ENCODE measurements at regions not wholly inside any gene's neighbourhood (a gene's known extent, or its start where the extent isn't known, plus 50 kb on each side); places are given as distances from the start of the nearest gene placed in this dataset.

GRCh38 chr1:55828044-55828443, 612.9 kb upstream of the USP24 start:
- H3K9me3 Mint-ChIP-seq (ENCODE audit: unreplicated experiment) = no peaks in the 10 kb centered on the region
- no peak overlapping the region for H3K4me3 Mint-ChIP-seq (ENCODE audit: unreplicated experiment)
- ChIA-PET POLR2A (no interaction called here), CTCF (interaction anchor here (0.7 kb wide), 1 partner anchor 454 kb away, joined by 3 read pairs; no protein-coding TSS in a partner anchor)
- H3K27me3 Mint-ChIP-seq (ENCODE audit: insufficient read depth, unreplicated experiment) = no peaks in the 10 kb centered on the region
- no TSS peak for BruUV-seq (replicated peaks)
- TF ChIP-seq CTCF (IDR thresholded peaks at IDR 0.05; ENCODE audit: unreplicated experiment) = no peak
- H3K4me1 Mint-ChIP-seq (ENCODE audit: insufficient read depth, unreplicated experiment) = peaks cover 23% of the 10 kb centered on the region
- DNase-seq (ENCODE audit: unreplicated experiment) = peak; percentile 79
- intact Hi-C loops (cut with micrococcal nuclease) = loop anchor here (10.0 kb wide), 1 partner anchor 103 kb away; no protein-coding TSS in a partner anchor
- peaks cover 4% of the 10 kb centered on the region for H3K36me3 Mint-ChIP-seq (ENCODE audit: insufficient read depth, unreplicated experiment)
- H3K27ac Mint-ChIP-seq (ENCODE audit: low read depth, unreplicated experiment) = peak overlapping the region; percentile 83

- POLR2A ChIA-PET = no interaction called here
- H3K27me3 Mint-ChIP-seq (ENCODE audit: insufficient read depth, unreplicated experiment) = no peaks in the 10 kb centered on the region
- DNase-seq (ENCODE audit: unreplicated experiment) = peak; percentile 93
- peaks cover 4% of the 10 kb centered on the region for H3K36me3 Mint-ChIP-seq (ENCODE audit: insufficient read depth, unreplicated experiment)
- TF ChIP-seq CTCF (IDR thresholded peaks at IDR 0.05; ENCODE audit: unreplicated experiment) = no peak
- peak overlapping the region; percentile 53 for H3K4me3 Mint-ChIP-seq (ENCODE audit: unreplicated experiment)
- H3K27ac Mint-ChIP-seq (ENCODE audit: low read depth, unreplicated experiment) = peak overlapping the region; percentile 83
- no TSS peak for BruUV-seq (replicated peaks)
- CTCF ChIA-PET = interaction anchor here (0.7 kb wide), 1 partner anchor 425 kb away, joined by 5 read pairs; no protein-coding TSS in a partner anchor
- peaks cover 23% of the 10 kb centered on the region for H3K4me1 Mint-ChIP-seq (ENCODE audit: insufficient read depth, unreplicated experiment)
- intact Hi-C loops (cut with micrococcal nuclease) = loop anchor here (10.0 kb wide), 1 partner anchor 103 kb away; no protein-coding TSS in a partner anchor
- no peaks in the 10 kb centered on the region for H3K9me3 Mint-ChIP-seq (ENCODE audit: unreplicated experiment)
Observed at GRCh38 chr1:55827350-55827749, 612.2 kb upstream of the USP24 start.

- BruUV-seq (replicated peaks) = no TSS peak
- ChIA-PET POLR2A (no interaction called here), CTCF (interaction anchor here (0.6 to 0.7 kb wide), 3 partner anchors 104 to 542 kb away, joined by 3 to 5 read pairs (median 3); no protein-coding TSS in a partner anchor)
- Mint-ChIP-seq H3K27ac (ENCODE audit: low read depth, unreplicated experiment) (peak overlapping the region; percentile 83), H3K9me3 (ENCODE audit: unreplicated experiment) (no peaks in the 10 kb centered on the region), H3K27me3 (ENCODE audit: insufficient read depth, unreplicated experiment) (no peaks in the 10 kb centered on the region), H3K36me3 (ENCODE audit: insufficient read depth, unreplicated experiment) (peaks cover 4% of the 10 kb centered on the region), H3K4me3 (ENCODE audit: unreplicated experiment) (no peak overlapping the region), H3K4me1 (ENCODE audit: insufficient read depth, unreplicated experiment) (peaks cover 23% of the 10 kb centered on the region)
- intact Hi-C loops (cut with micrococcal nuclease) = loop anchor here (10.0 kb wide), 1 partner anchor 102 kb away; no protein-coding TSS in a partner anchor
- DNase-seq (ENCODE audit: unreplicated experiment) = peak; percentile 2
- no peak for TF ChIP-seq CTCF (IDR thresholded peaks at IDR 0.05; ENCODE audit: unreplicated experiment)
Observed at GRCh38 chr1:55826381-55827080, 611.4 kb upstream of the USP24 start.

GRCh38 chr1:55825461-55825860, 610.3 kb upstream of the USP24 start:
- intact Hi-C loops (cut with micrococcal nuclease) = loop anchor here (10.0 kb wide), 1 partner anchor 101 kb away; no protein-coding TSS in a partner anchor
- Mint-ChIP-seq H3K36me3 (ENCODE audit: insufficient read depth, unreplicated experiment) (peaks cover 4% of the 10 kb centered on the region), H3K4me1 (ENCODE audit: insufficient read depth, unreplicated experiment) (peaks cover 30% of the 10 kb centered on the region), H3K27ac (ENCODE audit: low read depth, unreplicated experiment) (no peak overlapping the region), H3K9me3 (ENCODE audit: unreplicated experiment) (no peaks in the 10 kb centered on the region), H3K4me3 (ENCODE audit: unreplicated experiment) (no peak overlapping the region), H3K27me3 (ENCODE audit: insufficient read depth, unreplicated experiment) (no peaks in the 10 kb centered on the region)
- CTCF ChIA-PET = interaction anchor here (0.7 to 1.5 kb wide), 3 partner anchors 11 to 760 kb away, joined by 3 to 4 read pairs (median 3); no protein-coding TSS in a partner anchor
- TF ChIP-seq CTCF (IDR thresholded peaks at IDR 0.05; ENCODE audit: unreplicated experiment) = no peak
- POLR2A ChIA-PET = interaction anchor here (0.7 kb wide), 1 partner anchor 158 kb away, joined by 3 read pairs; no protein-coding TSS in a partner anchor
- BruUV-seq (replicated peaks) = no TSS peak
- DNase-seq (ENCODE audit: unreplicated experiment) = no peak

All from MCF 10A (cell line).